ENCODE measurements at regions not wholly inside any gene's neighbourhood (a gene's known extent, or its start where the extent isn't known, plus 50 kb on each side); places are given as distances from the start of the nearest gene placed in this dataset.

- TF ChIP-seq TCF4 (CRISPR knock-in tag; IDR thresholded peaks at IDR 0.05; ENCODE audit: borderline replicate concordance) (no peak), RARB (CRISPR knock-in tag; IDR thresholded peaks at IDR 0.05) (no peak), SNAI2 (CRISPR knock-in tag; IDR thresholded peaks at IDR 0.05) (no peak), ZNF70 (CRISPR knock-in tag; IDR thresholded peaks at IDR 0.05) (no peak), PATZ1 (CRISPR knock-in tag; IDR thresholded peaks at IDR 0.05; ENCODE audit: borderline replicate concordance) (no peak), ZFP30 (CRISPR knock-in tag; IDR thresholded peaks at IDR 0.05) (no peak), TOX (CRISPR knock-in tag; IDR thresholded peaks at IDR 0.05; ENCODE audit: borderline replicate concordance) (no peak), ARNTL (CRISPR knock-in tag; IDR thresholded peaks at IDR 0.05; ENCODE audit: borderline replicate concordance, low read depth) (no peak), ISL1 (CRISPR knock-in tag; IDR thresholded peaks at IDR 0.05) (no peak), ESRRG (CRISPR knock-in tag; IDR thresholded peaks at IDR 0.05) (no peak), ZC3H10 (CRISPR knock-in tag; IDR thresholded peaks at IDR 0.05) (no peak)
Observed at GRCh38 chr7:125399408-125399807, 469.8 kb upstream of the POT1 start.
